GM18511 (cell line): ENCODE measurements at regions not wholly inside any gene's neighbourhood (a gene's known extent, or its start where the extent isn't known, plus 50 kb on each side); places are given as distances from the start of the nearest gene placed in this dataset.
A peak's percentile ranks its signal among the peaks of the same experiment; 100 is the strongest.
"Not testable (repeated sequence)": the region's sequence is repeated elsewhere in the genome, so short reads cannot be mapped to it uniquely, and the experiment has no call there.

Experiments used
- ATAC-seq: cut with Tn5 transposase; IDR thresholded peaks from one replicate; pipeline ENCODE4 v1.9.1; 2021; ENCODE audit warnings: mild to moderate bottlenecking, moderate library complexity; ENCODE audit not compliant: unreplicated experiment

- no peak for ATAC-seq
Measured at GRCh38 chr2:51335087-51336058, 303.4 kb upstream of the NRXN1 start.

GRCh38 chr2:51329512-51329911, 297.6 kb upstream of the NRXN1 start:
- ATAC-seq, result no peak

- ATAC-seq, result no peak
Measured at GRCh38 chr2:51324051-51324450, 292.1 kb upstream of the NRXN1 start.

- no peak for ATAC-seq
Measured at GRCh38 chr2:51322613-51323012, 290.7 kb upstream of the NRXN1 start.

GRCh38 chr2:51304311-51304710, 272.4 kb upstream of the NRXN1 start:
- no peak for ATAC-seq

GRCh38 chr2:51301381-51301780, 269.4 kb upstream of the NRXN1 start:
- ATAC-seq, result no peak

DNA sequence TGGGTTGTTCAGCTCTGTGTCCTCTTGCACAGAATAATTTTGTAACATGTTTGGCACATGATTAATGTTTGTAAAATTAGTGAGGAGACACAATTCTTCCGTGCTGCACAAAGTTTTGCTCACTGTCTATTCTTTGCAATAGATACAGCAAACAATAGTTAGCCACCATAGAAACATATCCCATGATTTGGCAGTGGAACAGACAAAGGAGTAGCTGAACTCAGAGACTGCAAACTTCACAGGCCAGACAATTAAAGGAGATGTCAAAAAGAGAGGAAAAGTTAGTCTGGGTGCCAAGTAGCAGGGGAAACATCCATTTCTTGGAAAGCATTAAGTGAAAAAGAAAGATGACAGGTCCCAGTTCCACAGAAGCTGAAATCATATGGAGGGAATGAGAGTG, 267.4 kb upstream of the NRXN1 start:
- no peak for ATAC-seq

DNA sequence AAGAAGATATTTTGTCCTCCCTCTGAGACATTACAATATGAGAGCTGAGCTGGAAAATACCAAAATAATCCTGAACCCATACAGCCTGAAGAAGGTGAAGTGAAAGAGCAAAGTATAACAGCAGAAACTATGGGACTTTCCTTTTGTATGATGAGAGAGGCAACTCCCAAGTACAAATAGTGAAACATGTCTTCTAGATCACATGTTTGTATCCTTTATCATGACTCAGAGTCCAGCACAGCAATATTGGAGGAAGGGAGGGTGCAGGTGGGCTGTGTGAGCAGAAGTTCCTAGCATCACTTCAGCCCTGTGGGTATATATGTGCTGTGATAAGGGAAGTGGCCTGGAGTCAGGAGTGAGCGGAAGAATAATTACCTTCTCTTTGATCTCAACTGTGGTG, 265.6 kb upstream of the NRXN1 start:
- ATAC-seq, result peak; percentile 68

GRCh38 chr2:51293566-51294200, 261.8 kb upstream of the NRXN1 start:
- no peak for ATAC-seq

GRCh38 chr2:51291762-51292551, 260.0 kb upstream of the NRXN1 start:
- no peak for ATAC-seq

DNA sequence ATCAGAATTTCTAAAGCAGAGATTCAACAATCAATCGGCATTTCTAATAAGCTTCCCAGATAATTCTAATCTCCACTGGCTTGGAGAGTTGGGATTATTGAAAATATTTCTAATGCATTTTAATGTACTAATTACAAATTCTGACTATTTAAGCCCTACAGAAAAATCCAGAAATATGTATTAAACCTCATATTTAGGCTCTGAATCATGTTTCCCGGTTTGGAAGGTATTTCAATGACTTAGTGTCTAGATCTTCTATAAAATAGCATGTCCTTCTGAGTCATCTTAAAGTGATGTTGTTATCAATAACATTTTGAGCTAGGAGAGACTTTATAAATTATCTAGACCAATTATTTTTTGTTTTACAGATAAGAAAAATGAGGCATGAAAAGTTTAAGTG, 258.8 kb upstream of the NRXN1 start:
- no peak for ATAC-seq

GRCh38 chr2:51289045-51289444, 257.1 kb upstream of the NRXN1 start:
- no peak for ATAC-seq

- ATAC-seq, result no peak
Measured at GRCh38 chr2:51268191-51268590, 236.3 kb upstream of the NRXN1 start.

GRCh38 chr2:51265539-51265938, 233.6 kb upstream of the NRXN1 start:
- no peak for ATAC-seq

GRCh38 chr2:51263951-51264350, 232.0 kb upstream of the NRXN1 start:
- no peak for ATAC-seq

- not testable (repeated sequence) for ATAC-seq
Measured at GRCh38 chr2:51263101-51263500, 231.2 kb upstream of the NRXN1 start.

DNA sequence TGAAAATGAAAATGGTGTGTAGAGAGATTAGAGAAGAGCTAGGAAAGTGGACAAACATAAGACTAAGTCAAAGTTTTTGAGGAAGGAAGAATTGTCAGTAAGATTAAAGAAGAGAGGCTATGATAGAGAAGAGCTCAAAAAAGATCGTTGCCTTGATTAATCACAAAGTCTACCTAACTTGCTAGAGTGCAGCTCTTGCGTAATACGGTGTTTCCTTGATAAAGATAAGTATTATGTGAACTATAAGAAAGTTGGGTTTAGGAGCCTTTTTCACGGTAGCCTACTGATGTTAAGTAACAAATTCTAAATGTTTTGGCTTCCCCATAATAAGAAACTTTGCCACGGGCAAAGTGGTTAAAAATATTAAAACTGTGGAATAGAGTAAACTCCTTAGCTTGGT, 226.4 kb upstream of the NRXN1 start:
- ATAC-seq, result no peak

DNA sequence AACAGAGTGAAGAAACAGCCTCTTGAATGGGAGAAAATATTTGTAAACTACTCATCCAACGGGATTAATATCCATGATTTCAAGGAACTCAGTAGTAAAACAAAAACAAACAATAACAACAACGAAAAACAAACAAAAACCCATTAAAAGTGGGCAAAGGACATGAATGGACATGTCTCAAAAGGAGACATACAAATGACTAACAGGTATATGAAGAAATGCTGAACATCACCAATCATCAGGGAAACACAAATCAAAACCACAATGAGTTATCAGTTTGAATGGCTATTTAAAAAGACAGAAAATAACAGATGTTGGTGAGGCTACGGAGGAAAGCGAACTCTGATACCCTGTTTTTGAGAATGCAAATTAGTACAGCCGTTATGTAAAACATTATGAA, 224.8 kb upstream of the NRXN1 start:
- ATAC-seq, result no peak

- ATAC-seq, result no peak
Measured at GRCh38 chr2:51251356-51251755, 219.4 kb upstream of the NRXN1 start.

DNA sequence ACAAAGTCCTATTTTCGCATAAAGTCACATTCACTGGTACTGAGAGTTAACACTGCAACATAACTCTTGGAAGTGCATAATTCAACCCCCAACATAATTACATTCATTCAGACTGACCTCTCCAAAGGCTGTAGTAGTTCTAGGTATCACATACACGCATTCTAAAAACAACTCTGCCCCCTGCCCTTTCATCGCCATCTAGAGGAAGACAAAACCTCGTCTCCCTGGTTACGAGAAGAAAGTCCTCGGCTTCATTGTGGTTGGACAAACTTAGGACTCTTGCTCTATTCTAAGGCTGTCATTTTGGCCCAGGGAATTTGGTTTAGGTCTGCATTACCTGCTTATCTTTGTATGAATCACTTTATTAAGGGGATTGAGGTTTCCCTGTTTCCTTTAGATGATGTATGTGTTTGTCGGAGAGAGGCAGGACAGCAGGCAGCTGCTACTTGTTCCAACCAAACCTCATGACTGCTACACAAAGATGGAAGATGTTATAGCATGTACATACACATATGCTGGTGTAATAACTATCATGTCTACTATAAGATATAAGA, 215.4 kb upstream of the NRXN1 start:
- ATAC-seq, result no peak

GRCh38 chr2:51243892-51244535, 212.1 kb upstream of the NRXN1 start:
- ATAC-seq, result no peak
